H4 (cell line): ENCODE measurements at regions not wholly inside any gene's neighbourhood (a gene's known extent, or its start where the extent isn't known, plus 50 kb on each side); places are given as distances from the start of the nearest gene placed in this dataset.
"Not testable (repeated sequence)": the region's sequence is repeated elsewhere in the genome, so short reads cannot be mapped to it uniquely, and the experiment has no call there.

Source experiments
- DNase-seq: peaks from one replicate; pipeline ENCODE4 v3.0.0-alpha.2; 2015; ENCODE audit warnings: low spot score

DNA sequence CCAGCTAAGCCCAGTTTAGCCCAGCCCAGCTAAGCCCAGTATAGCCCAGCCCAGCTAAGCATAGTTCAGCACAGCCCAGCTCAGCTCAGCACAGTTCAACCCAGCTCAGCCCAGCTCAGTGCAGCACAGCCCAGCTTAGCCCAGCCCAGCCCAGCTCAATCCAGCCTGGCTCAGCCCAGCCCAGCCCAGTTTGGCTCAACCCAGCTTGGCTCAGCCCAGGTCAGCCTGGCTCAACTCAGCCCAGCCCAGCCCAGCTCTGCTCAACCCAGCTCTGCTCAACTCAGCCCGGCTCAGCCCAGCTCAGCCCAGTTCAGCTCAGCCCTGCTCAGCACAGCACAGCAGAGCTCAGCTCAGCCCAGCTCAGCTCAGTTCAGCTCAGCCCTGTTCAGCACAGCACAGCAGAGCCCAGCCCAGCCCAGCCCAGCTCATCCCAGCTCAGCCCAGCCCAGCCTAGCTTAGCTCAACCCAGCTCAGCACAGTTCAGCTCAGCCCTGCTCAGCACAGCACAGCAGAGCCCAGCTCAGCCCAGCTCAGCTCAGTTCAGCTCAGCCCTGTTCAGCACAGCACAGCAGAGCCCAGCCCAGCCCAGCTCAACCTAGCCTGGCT is 330.9 kb downstream of the TMEM121 start:
- no peak for DNase-seq

- DNase-seq = no peak
These were observed 331.7 kb downstream of the TMEM121 start for GRCh38 chr14:105857826-105858675.

DNA sequence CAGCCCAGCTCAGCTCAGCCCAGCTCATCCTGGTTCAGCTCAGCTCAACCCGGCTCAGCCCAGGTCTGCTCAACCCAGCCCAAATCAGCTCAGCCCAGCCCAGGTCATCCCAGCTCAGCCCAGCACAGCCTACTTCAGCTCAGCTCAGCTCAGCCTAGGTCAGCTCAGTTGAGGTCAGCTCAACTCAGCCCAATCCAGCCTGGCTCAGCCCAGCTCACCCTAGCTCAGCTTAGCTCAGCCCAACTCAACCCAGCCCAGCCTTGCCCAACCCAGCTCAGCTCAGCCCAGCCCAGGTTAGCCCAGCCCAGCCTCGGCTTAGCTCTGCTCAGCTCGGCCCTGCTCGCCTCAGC is 332.3 kb downstream of the TMEM121 start:
- no peak for DNase-seq

DNA sequence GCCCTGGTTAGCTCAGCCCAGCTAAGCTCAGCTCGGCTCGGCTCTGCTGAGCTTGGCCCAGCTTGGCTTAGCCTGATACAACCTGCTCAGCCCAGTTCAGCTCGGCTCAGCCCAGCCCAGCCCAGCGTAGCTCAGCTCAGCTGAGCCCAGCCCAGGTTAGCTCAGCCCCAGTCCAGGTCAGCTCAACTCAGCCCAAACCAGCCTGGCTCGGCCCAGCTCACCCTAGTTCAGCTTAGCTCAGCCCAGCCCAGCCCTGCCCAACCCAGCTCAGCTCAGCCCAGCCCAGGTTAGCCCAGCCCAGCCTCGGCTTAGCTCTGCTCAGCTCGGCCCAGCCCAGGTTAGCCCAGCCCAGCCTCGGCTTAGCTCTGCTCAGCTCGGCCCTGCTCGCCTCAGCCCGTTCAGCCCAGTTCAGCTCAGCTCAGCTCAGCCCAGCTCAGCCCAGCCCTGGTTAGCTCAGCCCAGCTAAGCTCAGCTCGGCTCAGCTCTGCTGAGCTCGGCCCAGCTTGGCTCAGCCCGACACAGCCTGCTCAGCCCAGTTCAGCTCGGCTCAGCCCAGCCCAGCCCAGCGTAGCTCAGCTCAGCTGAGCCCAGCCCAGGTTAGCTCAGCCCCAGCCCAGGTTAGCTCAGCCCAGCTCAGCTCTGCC is 332.8 kb downstream of the TMEM121 start:
- not testable (repeated sequence) for DNase-seq

DNA sequence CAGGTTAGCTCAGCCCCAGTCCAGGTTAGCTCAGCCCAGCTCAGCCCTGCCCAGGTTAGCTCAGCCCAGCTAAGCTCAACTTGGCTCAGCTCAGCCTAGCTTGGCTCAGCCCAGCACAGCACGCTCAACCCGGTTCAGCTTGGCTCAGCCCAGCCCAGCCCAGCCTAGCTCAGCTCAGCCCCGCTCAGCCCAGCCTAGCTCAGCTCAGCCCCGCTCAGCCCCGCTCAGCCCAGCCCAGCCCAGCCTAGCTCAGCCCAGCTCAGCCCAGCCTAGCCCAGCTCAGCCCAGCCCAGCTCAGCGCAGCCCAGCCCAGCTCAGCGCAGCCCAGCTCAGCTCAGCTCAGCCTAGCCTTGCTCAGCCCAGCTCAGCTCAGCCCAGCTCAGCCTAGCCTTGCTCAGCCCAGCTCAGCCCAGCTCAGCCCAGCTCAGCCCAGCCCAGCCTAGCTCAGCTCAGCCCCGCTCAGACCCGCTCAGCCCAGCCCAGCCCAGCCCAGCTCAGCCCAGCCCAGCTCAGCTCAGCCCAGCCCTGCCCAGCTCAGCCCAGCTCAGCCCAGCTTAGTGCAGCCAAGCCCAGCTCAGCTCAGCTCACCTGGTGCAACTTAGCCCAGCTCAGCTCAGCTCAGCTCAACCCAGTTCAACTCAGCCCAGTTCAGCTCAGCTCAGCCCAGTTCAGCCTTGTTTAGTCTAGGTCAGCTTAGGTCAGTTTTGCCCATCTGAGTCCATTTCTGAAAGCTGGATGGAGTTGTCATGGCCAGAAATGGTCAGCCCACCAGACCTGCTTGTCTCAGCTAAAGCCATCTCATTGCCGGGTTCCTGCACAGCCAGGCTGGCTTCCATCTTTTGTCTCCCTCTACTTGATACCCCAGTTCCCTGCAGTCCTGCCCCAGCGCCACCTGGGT is 333.6 kb downstream of the TMEM121 start:
- no peak for DNase-seq

DNA sequence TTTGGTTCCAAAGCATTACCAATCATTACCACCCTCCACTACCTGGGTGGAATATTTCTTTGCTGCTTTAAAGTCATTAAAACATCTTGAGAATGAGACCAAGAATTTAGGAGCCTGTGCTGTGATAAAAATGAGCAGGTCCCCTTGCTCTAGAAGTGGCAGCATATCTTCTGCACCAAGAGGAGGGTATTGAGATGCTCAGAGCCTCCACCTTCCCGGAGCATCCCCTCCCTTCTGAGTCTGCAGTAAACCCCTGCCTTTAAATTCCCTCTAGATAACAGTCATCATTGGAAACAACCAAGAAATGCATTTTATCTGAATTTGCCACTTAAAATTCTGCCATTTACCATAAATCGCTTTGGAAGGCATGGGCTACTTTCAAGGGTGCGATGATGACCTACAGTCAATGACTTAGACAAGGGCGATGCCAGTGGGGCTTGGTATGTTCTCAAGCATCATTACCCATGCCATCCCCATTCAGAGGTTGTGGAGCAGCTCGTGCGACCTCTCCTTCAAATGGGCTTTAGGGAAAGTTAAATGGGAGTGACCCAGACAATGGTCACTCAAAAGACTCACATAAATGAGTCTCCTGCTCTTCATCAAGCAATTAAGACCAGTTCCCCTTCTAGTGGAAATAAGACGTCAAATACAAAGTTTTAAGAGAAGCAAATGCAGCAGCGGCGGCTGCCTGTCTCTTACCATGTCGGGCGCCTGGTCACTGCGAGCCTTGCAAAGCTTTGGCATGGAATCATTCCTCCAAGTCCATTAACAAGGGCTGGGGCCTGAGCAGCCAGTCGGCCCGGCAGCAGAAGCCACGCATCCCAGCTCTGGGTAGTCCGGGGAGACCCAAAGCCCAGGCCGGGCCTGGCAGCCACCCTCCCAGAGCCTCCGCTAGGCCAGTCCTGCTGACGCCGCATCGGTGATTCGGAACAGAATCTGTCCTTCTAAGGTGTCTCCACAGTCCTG is 334.5 kb downstream of the TMEM121 start:
- no peak for DNase-seq

DNA sequence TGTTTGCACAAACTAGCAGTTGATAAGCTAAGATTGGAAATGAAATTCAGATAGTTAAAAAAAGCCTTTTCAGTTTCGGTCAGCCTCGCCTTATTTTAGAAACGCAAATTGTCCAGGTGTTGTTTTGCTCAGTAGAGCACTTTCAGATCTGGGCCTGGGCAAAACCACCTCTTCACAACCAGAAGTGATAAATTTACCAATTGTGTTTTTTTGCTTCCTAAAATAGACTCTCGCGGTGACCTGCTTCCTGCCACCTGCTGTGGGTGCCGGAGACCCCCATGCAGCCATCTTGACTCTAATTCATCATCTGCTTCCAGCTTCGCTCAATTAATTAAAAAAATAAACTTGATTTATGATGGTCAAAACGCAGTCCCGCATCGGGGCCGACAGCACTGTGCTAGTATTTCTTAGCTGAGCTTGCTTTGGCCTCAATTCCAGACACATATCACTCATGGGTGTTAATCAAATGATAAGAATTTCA is 335.6 kb downstream of the TMEM121 start:
- no peak for DNase-seq

DNA sequence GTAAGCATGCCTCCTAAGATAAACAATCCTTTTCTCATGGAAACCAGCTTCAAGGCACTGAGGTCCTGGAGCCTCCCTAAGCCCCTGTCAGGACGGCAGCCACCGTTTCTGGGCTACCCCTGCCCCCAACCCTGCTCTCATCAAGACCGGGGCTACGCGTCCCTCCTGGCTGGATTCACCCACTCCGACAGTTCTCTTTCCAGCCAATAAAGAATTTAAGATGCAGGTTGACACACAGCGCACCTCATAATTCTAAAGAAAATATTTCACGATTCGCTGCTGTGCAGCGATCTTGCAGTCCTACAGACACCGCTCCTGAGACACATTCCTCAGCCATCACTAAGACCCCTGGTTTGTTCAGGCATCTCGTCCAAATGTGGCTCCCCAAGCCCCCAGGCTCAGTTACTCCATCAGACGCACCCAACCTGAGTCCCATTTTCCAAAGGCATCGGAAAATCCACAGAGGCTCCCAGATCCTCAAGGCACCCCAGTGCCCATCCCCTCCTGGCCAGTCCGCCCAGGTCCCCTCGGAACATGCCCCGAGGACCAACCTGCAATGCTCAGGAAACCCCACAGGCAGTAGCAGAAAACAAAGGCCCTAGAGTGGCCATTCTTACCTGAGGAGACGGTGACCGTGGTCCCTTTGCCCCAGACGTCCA is 336.3 kb downstream of the TMEM121 start:
- DNase-seq = no peak

DNA sequence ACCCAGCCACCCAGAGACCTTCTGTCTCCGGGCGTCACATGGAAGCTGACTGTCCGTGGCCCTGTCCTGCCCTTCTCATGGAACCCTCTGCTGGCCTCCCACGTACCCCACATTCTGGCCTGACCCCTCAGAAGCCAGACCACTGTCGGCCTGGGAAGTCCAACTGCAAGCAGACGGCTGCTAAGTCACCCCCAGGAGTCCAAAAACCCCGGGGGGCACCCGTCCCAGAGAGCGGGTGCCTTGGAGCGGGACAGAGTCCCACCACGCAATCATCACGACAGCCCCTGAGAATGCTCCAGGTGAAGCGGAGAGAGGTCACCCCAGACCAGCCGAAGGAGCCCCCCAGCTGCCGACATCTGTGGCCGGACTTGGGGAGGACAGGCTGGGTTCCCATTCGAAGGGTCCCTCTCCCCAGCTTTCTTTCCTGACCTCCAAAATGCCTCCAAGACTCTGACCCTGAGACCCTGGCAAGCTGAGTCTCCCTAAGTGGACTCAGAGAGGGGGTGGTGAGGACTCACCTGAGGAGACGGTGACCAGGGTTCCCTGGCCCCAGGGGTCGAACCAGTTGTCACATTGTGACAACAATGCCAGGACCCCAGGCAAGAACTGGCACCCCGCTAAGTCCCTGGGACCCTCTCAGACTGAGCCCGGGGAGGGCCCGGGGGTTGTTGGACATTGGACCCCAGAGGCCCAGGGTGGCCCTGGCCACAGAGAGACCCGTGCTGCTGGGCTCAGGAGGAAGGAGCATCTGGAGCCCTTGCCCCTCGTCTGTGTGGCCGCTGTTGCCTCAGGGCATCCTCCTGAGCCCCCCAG is 337.1 kb downstream of the TMEM121 start:
- no peak for DNase-seq

DNA sequence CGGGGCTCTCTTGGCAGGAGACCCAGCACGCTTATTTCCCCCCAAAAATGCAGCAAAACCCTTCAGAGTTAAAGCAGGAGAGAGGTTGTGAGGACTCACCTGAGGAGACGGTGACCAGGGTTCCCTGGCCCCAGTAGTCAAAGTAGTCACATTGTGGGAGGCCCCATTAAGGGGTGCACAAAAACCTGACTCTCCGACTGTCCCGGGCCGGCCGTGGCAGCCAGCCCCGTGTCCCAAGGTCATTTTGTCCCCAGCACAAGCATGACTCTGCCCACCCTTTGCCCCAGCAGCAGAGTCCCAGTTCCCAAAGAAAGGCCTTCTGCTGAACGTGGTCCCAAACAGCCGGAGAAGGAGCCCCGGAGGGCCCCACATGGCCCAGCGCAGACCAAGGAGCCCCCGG is 337.7 kb downstream of the TMEM121 start:
- DNase-seq = no peak

GRCh38 chr14:105864651-105865265 is 338.4 kb downstream of the TMEM121 start:
- DNase-seq = no peak

DNA sequence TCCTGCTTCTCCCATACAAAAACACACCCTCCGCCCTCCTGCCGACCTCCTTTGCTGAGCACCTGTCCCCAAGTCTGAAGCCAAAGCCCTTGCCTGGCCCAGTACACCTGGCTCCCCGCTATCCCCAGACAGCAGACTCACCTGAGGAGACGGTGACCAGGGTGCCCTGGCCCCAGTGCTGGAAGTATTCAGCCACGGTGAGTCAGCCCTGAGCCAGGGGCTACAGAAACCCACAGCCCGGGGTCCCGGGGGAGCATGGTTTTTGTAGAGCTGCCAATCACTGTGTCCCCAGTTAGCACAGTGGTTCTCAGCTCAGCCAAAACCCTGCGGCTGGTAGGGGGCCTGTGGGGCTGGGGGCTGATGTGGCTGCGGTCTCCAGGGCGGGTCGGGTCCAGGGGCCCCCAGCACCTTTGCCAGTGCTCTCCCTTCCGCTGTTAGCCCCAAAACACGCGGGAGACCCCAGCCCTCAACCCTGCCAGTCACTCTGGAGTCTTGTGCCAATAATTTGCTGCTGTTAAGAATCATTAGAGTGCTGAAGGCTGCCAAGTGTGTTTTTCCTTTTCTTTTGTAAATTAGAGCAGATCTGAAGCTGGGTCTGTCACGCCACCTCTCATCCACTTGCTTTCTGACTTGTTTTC is 339.0 kb downstream of the TMEM121 start:
- no peak for DNase-seq

GRCh38 chr14:105865904-105866840 is 339.8 kb downstream of the TMEM121 start:
- DNase-seq = no peak

- no peak for DNase-seq
These were observed 340.5 kb downstream of the TMEM121 start for GRCh38 chr14:105866841-105867321.

DNA sequence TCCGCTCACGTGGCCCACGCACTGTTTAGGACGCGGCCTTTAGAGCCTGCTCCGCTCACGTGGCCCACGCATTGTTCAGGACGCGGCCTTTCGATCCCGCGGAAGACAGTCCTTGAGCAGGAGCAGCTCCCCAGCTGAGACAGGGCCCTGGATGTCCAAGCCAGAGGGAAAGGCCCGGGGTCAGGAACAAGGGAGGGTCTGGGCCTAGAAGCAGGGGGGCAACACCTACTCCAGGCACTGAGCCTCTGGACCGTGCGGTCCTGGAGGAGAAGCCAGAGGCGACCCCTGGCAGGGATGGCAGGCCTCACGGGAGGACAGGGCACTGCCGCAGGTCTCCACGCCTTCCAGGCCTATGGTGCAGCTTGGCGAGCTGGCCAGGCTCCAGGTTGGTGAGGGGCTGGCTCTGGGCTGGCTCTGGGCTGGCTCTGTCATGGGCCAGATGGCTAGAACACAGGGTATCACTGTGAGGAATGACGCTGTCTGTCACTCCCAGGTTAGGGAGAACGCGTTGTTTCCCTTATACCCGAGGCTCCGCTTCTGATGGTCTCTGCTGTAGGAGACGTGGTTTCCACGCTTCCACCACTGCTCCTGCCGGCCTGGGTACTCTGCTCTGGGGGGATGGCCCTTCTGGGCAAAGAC is 341.7 kb downstream of the TMEM121 start:
- DNase-seq = no peak

GRCh38 chr14:105871590-105871989 is 345.2 kb downstream of the TMEM121 start:
- DNase-seq = no peak
